ENCODE measurements at regions not wholly inside any gene's neighbourhood (a gene's known extent, or its start where the extent isn't known, plus 50 kb on each side); places are given as distances from the start of the nearest gene placed in this dataset.

- no peak for DNase-seq (ENCODE audit: low spot score)
Observed at GRCh38 chr4:145346081-145346480, 135.6 kb upstream of the SMAD1 start.

GRCh38 chr4:145345401-145345800 is 136.3 kb upstream of the SMAD1 start:
- no peak for DNase-seq (ENCODE audit: low spot score)

- DNase-seq (ENCODE audit: low spot score) = no peak
Observed at GRCh38 chr4:145341381-145341780, 140.3 kb upstream of the SMAD1 start.

GRCh38 chr4:145340071-145340675 is 141.5 kb upstream of the SMAD1 start:
- DNase-seq (ENCODE audit: low spot score) = no peak

- DNase-seq (ENCODE audit: low spot score) = no peak
Observed at GRCh38 chr4:145339075-145339725, 142.5 kb upstream of the SMAD1 start.

GRCh38 chr4:145338568-145338967 is 143.1 kb upstream of the SMAD1 start:
- DNase-seq (ENCODE audit: low spot score) = no peak

- no peak for DNase-seq (ENCODE audit: low spot score)
Observed at GRCh38 chr4:145337391-145337790, 144.3 kb upstream of the SMAD1 start.

GRCh38 chr4:145333786-145334185 is 147.9 kb upstream of the SMAD1 start:
- DNase-seq (ENCODE audit: low spot score) = no peak

- no peak for DNase-seq (ENCODE audit: low spot score)
Observed at GRCh38 chr4:145326491-145326890, 146.1 kb upstream of the OTUD4 start.

- no peak for DNase-seq (ENCODE audit: low spot score)
Observed at GRCh38 chr4:145324161-145324560, 143.8 kb upstream of the OTUD4 start.

- no peak for DNase-seq (ENCODE audit: low spot score)
Observed at GRCh38 chr4:145320294-145320693, 139.9 kb upstream of the OTUD4 start.

GRCh38 chr4:145319751-145320150 is 139.4 kb upstream of the OTUD4 start:
- DNase-seq (ENCODE audit: low spot score) = no peak

GRCh38 chr4:145316897-145317574 is 136.6 kb upstream of the OTUD4 start:
- DNase-seq (ENCODE audit: low spot score) = no peak

- DNase-seq (ENCODE audit: low spot score) = no peak
Observed at GRCh38 chr4:145315811-145316225, 135.4 kb upstream of the OTUD4 start.

- no peak for DNase-seq (ENCODE audit: low spot score)
Observed at GRCh38 chr4:145308598-145308997, 128.2 kb upstream of the OTUD4 start.

GRCh38 chr4:145307763-145308430 is 127.5 kb upstream of the OTUD4 start:
- DNase-seq (ENCODE audit: low spot score) = no peak

- no peak for DNase-seq (ENCODE audit: low spot score)
Observed at GRCh38 chr4:145307120-145307519, 126.7 kb upstream of the OTUD4 start.

- no peak for DNase-seq (ENCODE audit: low spot score)
Observed at GRCh38 chr4:145302725-145303124, 122.3 kb upstream of the OTUD4 start.

- DNase-seq (ENCODE audit: low spot score) = no peak
Observed at GRCh38 chr4:145301386-145302080, 121.1 kb upstream of the OTUD4 start.

GRCh38 chr4:145299380-145300076 is 119.1 kb upstream of the OTUD4 start:
- DNase-seq (ENCODE audit: low spot score) = no peak

- DNase-seq (ENCODE audit: low spot score) = no peak
Observed at GRCh38 chr4:145298885-145299284, 118.5 kb upstream of the OTUD4 start.

- DNase-seq (ENCODE audit: low spot score) = no peak
Observed at GRCh38 chr4:145297556-145297955, 117.2 kb upstream of the OTUD4 start.

All from iPS-NIHi11 (cell line).